AG10803 (cell line): ENCODE measurements at regions not wholly inside any gene's neighbourhood (a gene's known extent, or its start where the extent isn't known, plus 50 kb on each side); places are given as distances from the start of the nearest gene placed in this dataset.

Source experiments
- DNase-seq: peaks from one replicate; pipeline ENCODE4 v3.0.0; 2010; ENCODE audit warnings: low read depth
- H3K4me3 ChIP-seq: 2 replicates; pipeline ENCODE4 v1.5.1; 2011; ENCODE audit warnings: mild to moderate bottlenecking, low read length, control low read depth
- CTCF ChIP-seq: conservative IDR thresholded peaks from 2 replicates; pipeline ENCODE4 v1.5.1; 2011; ENCODE audit warnings: mild to moderate bottlenecking, low read length, control low read depth, inconsistent platforms

- TF ChIP-seq CTCF = no peak
- DNase-seq = no peak
- no peak overlapping the region for H3K4me3 ChIP-seq
Measured at GRCh38 chr12:123065676-123066383, 85.1 kb downstream of the PITPNM2 start.

GRCh38 chr12:123064885-123065619 is 84.6 kb downstream of the ARL6IP4 start:
- no peak; the same call in 1 of the 2 replicates for TF ChIP-seq CTCF
- DNase-seq = no peak
- no peak overlapping the region for H3K4me3 ChIP-seq

- DNase-seq = no peak
- no peak overlapping the region for H3K4me3 ChIP-seq
- no peak for TF ChIP-seq CTCF
Measured at GRCh38 chr12:123064366-123064765, 83.9 kb downstream of the ARL6IP4 start.

GRCh38 chr12:123063535-123063934 is 83.1 kb downstream of the ARL6IP4 start:
- DNase-seq = no peak
- H3K4me3 ChIP-seq = no peak overlapping the region
- peak; percentile 44 for TF ChIP-seq CTCF

GRCh38 chr12:123062681-123063486 is 82.4 kb downstream of the ARL6IP4 start:
- H3K4me3 ChIP-seq = no peak overlapping the region
- peak; percentile 77 for DNase-seq
- TF ChIP-seq CTCF = no peak

- H3K4me3 ChIP-seq = no peak overlapping the region
- no peak for DNase-seq
- no peak for TF ChIP-seq CTCF
Measured at GRCh38 chr12:123061441-123062205, 81.1 kb downstream of the ARL6IP4 start.
